Karpas-422 (cell line): ENCODE measurements at regions not wholly inside any gene's neighbourhood (a gene's known extent, or its start where the extent isn't known, plus 50 kb on each side); places are given as distances from the start of the nearest gene placed in this dataset.
"Not testable (repeated sequence)": the region's sequence is repeated elsewhere in the genome, so short reads cannot be mapped to it uniquely, and the experiment has no call there.

Experiments used
- DNase-seq: peaks from one replicate; pipeline ENCODE4 v3.0.0-alpha.2; 2015
- H2AFZ ChIP-seq: fragments of 200-600 bp; sonication (generic); 2 replicates; pipeline ENCODE4 v1.6.1; 2014; ENCODE audit warnings: antibody characterized with exemption, low read length, mixed read lengths
- H3K27ac ChIP-seq: fragments of 200-600 bp; sonication (generic); 2 replicates; pipeline ENCODE4 v1.5.1; 2014; ENCODE audit warnings: mild to moderate bottlenecking, low read length, moderate library complexity
- H3K27me3 ChIP-seq: fragments of 200-600 bp; sonication (generic); 2 replicates; pipeline ENCODE4 v1.6.1; 2014; ENCODE audit warnings: low read length, mixed read lengths
- H3K36me3 ChIP-seq: fragments of 200-600 bp; sonication (generic); 2 replicates; pipeline ENCODE4 v1.6.1; 2014; ENCODE audit warnings: low read length, mixed read lengths; ENCODE audit not compliant: insufficient read depth
- H3K4me1 ChIP-seq: fragments of 200-600 bp; sonication (generic); 2 replicates; pipeline ENCODE4 v1.6.1; 2014; ENCODE audit warnings: mild to moderate bottlenecking, low read length, mixed read lengths
- H3K4me2 ChIP-seq: fragments of 200-600 bp; sonication (generic); 2 replicates; pipeline ENCODE4 v1.6.1; 2014; ENCODE audit warnings: low read length, low read depth, mild to moderate bottlenecking; ENCODE audit not compliant: poor library complexity, severe bottlenecking
- H3K4me3 ChIP-seq: fragments of 200-600 bp; sonication (generic); 2 replicates; pipeline ENCODE4 v1.5.1; 2014; ENCODE audit warnings: mild to moderate bottlenecking, antibody characterized with exemption, low read length, mixed read lengths
- H3K79me2 ChIP-seq: fragments of 200-600 bp; sonication (generic); 2 replicates; pipeline ENCODE4 v1.6.1; 2014; ENCODE audit warnings: mild to moderate bottlenecking, low read length, mixed read lengths
- H3K9ac ChIP-seq: fragments of 200-600 bp; sonication (generic); 2 replicates; pipeline ENCODE4 v1.6.0; 2014; ENCODE audit warnings: low read length
- H3K9me2 ChIP-seq: fragments of 200-600 bp; sonication (generic), shearing (Covaris generic); replicated peaks from 2 replicates; pipeline ENCODE4 v1.6.0; 2014; ENCODE audit warnings: mild to moderate bottlenecking, low read length, moderate library complexity; ENCODE audit not compliant: insufficient read depth
- H3K9me3 ChIP-seq: fragments of 300-700, 200-600 bp; sonication (generic); 2 replicates; pipeline ENCODE4 v1.6.1; 2014; ENCODE audit warnings: low read length, mixed read lengths
- H4K20me1 ChIP-seq: fragments of 200-600 bp; sonication (generic); 2 replicates; pipeline ENCODE4 v1.6.1; 2014; ENCODE audit warnings: mild to moderate bottlenecking, antibody characterized with exemption, low read length, low read depth; ENCODE audit not compliant: insufficient read depth

DNA sequence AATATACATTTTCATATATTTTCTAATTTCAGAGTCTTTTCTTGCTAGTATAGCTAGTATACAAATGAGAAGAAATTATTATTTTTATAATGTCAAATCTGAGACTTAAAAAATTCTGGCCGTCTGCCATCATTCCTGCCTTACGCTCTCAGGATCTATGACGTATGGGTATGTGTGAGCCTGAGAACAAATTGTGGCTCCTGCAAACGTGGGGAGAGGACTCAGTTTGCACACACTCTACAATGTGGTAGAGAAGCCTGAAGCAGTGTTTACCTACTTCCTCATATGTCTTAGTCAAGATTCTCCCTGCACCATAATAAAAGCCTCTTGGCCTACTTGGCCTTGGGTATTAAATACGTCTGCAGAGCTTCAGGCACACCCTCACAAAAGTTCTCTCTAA is 825.4 kb downstream of the SEMA5A start:
- no peaks in the 10 kb centered on the region for H3K27me3 ChIP-seq
- no peak overlapping the region for H3K9ac ChIP-seq
- no peak for DNase-seq
- no peaks in the 10 kb centered on the region for H3K79me2 ChIP-seq
- no peak overlapping the region for H2AFZ ChIP-seq
- H3K27ac ChIP-seq = no peak overlapping the region
- peaks cover 12% of the 10 kb centered on the region for H3K9me3 ChIP-seq
- no peaks in the 10 kb centered on the region for H3K4me1 ChIP-seq
- H3K4me2 ChIP-seq = no peak overlapping the region
- H3K9me2 ChIP-seq = no peaks in the 10 kb centered on the region
- no peak overlapping the region for H3K4me3 ChIP-seq
- no peaks in the 10 kb centered on the region for H4K20me1 ChIP-seq
- no peaks in the 10 kb centered on the region for H3K36me3 ChIP-seq

DNA sequence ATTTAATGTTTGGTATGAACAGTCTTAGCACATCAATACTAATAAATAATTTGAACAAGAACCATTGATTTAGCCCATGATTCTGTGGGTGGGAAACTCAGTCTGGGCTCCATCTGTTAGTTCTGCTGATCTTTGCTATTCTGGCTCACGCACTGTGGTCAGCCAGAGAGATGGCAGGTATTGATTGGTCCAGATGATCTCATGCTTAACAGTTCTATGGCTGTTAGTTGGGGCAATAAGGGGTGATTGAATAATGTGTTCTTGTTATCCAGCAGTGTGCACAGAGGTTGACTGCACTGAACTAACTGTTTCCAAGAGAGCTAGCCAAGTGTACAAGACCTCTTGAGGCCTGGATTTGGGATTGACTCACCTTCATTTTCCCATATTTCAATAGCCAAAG is 824.3 kb downstream of the SEMA5A start:
- Histone ChIP-seq H3K9me3 (peaks cover 20% of the 10 kb centered on the region), H2AFZ (no peak overlapping the region), H3K79me2 (no peaks in the 10 kb centered on the region), H3K4me2 (no peak overlapping the region), H3K36me3 (no peaks in the 10 kb centered on the region), H3K9me2 (no peaks in the 10 kb centered on the region), H3K4me3 (no peak overlapping the region), H3K27ac (no peak overlapping the region), H3K4me1 (no peaks in the 10 kb centered on the region), H3K27me3 (no peaks in the 10 kb centered on the region), H3K9ac (no peak overlapping the region), H4K20me1 (no peaks in the 10 kb centered on the region)
- no peak for DNase-seq

DNA sequence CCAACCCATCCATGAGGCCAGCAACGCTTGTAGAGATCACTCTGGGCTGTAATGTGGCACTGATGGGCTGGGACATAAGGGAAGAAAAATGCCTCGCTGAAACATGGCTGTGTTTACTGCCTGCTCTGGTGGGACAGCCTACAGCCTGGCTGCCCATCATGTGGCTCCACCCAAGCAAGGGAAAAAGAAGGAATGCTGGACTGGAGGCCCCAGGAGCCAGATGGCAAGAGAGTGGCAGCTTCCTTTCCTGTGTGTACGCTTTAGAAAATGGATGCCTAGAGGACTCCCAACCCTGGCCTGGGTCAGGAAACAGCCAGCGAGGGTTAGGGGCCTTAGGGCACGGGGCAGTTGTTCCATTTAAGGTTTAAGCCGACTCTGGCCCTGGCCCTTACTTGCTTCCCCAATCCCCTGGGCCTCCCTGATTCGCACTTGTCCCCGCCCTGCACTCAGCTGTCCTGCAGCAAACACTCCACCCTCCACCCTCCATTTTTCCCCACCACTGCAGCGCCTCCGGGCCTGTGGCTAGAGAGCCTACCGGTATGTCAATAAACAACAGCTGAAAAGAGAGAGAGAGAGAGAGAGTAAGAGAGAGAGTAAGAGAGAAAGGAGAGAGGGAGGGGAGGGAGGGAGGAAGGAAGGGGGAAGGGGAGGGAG is 819.4 kb downstream of the SEMA5A start:
- H3K9me2 ChIP-seq = no peaks in the 10 kb centered on the region
- H3K79me2 ChIP-seq = no peaks in the 10 kb centered on the region
- no peaks in the 10 kb centered on the region for H4K20me1 ChIP-seq
- no peak for DNase-seq
- H3K27ac ChIP-seq = no peak overlapping the region
- no peak overlapping the region for H2AFZ ChIP-seq
- no peaks in the 10 kb centered on the region for H3K27me3 ChIP-seq
- H3K4me2 ChIP-seq = no peak overlapping the region
- peaks cover 20% of the 10 kb centered on the region for H3K9me3 ChIP-seq
- H3K9ac ChIP-seq = no peak overlapping the region
- H3K4me1 ChIP-seq = no peaks in the 10 kb centered on the region
- H3K4me3 ChIP-seq = no peak overlapping the region
- no peaks in the 10 kb centered on the region for H3K36me3 ChIP-seq

DNA sequence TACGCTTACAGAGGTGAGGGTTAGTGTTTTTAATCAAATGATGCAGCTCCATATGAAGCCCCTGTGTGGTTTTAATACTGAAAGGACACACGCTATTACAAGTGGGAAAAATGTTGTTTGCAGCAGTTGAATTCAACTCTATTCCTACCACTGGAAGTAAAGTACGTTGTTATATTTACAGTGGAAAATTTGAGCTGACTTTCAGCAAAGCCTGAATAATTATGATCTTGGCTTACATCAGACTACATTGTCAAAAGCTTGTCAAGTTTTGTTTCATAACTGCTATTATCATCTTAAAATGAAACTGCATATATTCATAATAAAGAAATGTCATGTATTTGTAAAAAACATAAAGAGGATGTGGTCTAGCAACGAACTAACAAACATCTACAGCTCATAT is 818.5 kb downstream of the SEMA5A start:
- Histone ChIP-seq H2AFZ (no peak overlapping the region), H3K27ac (no peak overlapping the region), H3K27me3 (no peaks in the 10 kb centered on the region), H3K4me3 (no peak overlapping the region), H3K9me2 (no peaks in the 10 kb centered on the region), H3K9ac (no peak overlapping the region), H3K4me1 (no peaks in the 10 kb centered on the region), H3K4me2 (no peak overlapping the region), H3K36me3 (no peaks in the 10 kb centered on the region), H3K79me2 (no peaks in the 10 kb centered on the region), H4K20me1 (no peaks in the 10 kb centered on the region), H3K9me3 (peaks cover 15% of the 10 kb centered on the region)
- DNase-seq = no peak

DNA sequence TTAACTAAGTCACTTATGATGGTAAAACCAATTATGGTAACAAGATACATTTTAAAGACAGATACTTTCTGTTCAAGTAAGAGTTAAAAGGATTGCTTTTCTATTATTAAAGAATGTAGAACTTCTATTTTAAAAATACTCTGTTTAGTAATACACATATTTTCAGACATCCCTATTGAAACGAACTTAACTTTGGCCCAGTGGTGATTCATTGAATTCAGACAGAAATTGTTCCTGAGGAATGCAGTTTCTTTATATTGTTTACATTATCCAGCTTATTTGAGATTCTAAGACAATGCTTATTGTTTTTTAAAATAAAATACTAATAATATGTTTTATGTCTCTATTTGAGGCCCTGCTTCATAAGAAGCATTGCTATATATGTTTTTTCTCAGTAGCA is 816.4 kb downstream of the SEMA5A start:
- DNase-seq = no peak
- Histone ChIP-seq H3K9ac (no peak overlapping the region), H3K27ac (no peak overlapping the region), H3K27me3 (no peaks in the 10 kb centered on the region), H4K20me1 (no peaks in the 10 kb centered on the region), H3K4me2 (no peak overlapping the region), H3K4me3 (no peak overlapping the region), H3K4me1 (no peaks in the 10 kb centered on the region), H2AFZ (no peak overlapping the region), H3K79me2 (no peaks in the 10 kb centered on the region), H3K9me2 (no peaks in the 10 kb centered on the region), H3K9me3 (peaks cover 15% of the 10 kb centered on the region), H3K36me3 (no peaks in the 10 kb centered on the region)

DNA sequence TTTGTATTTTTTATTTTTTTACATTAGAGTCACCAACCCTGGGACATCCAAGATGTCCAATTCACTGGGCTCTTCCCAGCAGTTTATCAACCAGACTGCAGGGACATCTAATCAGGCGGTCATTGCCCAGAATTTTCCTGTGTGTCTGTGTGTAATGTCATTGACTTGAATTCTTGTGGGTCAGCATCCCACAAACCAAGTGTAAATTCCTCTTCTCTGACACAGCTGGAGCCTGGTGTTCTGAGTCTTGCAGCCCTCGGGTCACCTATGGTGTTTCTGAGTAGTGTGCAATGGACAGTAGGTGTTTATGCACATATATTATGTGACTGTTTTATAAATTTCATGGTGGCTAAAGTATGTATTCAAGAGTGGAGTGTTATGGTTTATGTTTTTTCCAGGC is 815.7 kb downstream of the SEMA5A start:
- Histone ChIP-seq H4K20me1 (no peaks in the 10 kb centered on the region), H3K79me2 (no peaks in the 10 kb centered on the region), H3K4me3 (no peak overlapping the region), H2AFZ (no peak overlapping the region), H3K36me3 (no peaks in the 10 kb centered on the region), H3K9ac (no peak overlapping the region), H3K9me3 (peaks cover 15% of the 10 kb centered on the region), H3K4me1 (no peaks in the 10 kb centered on the region), H3K27me3 (no peaks in the 10 kb centered on the region), H3K27ac (no peak overlapping the region), H3K4me2 (no peak overlapping the region), H3K9me2 (no peaks in the 10 kb centered on the region)
- no peak for DNase-seq

DNA sequence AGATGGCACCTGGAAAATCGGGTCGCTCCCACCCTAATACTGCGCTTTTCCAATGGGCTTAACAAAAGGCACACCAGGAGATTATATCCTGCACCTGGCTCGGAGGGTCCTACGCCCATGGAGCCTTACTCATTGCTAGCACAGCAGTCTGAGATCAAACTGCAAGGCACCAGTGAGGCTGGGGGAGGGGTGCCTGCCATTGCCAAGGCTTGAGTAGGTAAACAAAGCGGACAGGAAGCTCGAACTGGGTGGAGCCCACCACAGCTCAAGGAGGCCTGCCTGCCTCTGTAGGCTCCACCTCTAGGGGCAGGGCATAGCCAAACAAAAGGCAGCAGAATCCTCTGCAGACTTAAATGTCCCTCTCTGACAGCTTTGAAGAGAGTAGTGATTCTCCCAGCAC is 814.8 kb downstream of the SEMA5A start:
- not testable (repeated sequence) for H3K4me2 ChIP-seq, H2AFZ ChIP-seq, H3K9me2 ChIP-seq

DNA sequence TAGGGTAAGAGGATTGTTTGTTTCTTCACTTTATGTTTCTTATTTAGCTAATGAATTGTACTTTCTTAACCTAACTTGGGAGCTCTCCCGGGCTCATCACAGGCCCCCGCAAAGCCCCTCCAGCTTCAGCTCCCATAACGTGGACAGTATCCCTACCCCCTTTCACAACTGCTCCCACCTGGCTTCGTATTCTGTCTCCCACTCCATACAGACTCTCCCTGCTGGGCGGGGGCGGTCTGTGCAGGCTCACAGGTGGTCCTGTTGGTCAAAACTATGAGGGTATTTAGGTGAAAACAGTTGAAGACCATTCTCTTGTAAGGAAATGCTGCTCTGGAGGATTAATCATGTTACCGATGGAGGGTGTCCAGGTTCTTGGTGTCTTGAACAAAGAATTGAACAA is 805.3 kb downstream of the SEMA5A start:
- no peaks in the 10 kb centered on the region for H3K4me1 ChIP-seq
- no peak overlapping the region for H3K27ac ChIP-seq
- no peaks in the 10 kb centered on the region for H3K9me2 ChIP-seq
- DNase-seq = no peak
- no peaks in the 10 kb centered on the region for H3K27me3 ChIP-seq
- H3K4me3 ChIP-seq = no peak overlapping the region
- H2AFZ ChIP-seq = no peak overlapping the region
- H3K9me3 ChIP-seq = no peaks in the 10 kb centered on the region; the same call in 1 of the 2 replicates
- H4K20me1 ChIP-seq = no peaks in the 10 kb centered on the region
- H3K79me2 ChIP-seq = no peaks in the 10 kb centered on the region
- no peak overlapping the region for H3K9ac ChIP-seq
- no peaks in the 10 kb centered on the region for H3K36me3 ChIP-seq
- H3K4me2 ChIP-seq = no peak overlapping the region

More for the DNA sequence above, 814.8 kb downstream of the SEMA5A start:
- H3K79me2 ChIP-seq, H3K4me1 ChIP-seq, H3K27me3 ChIP-seq, H3K27ac ChIP-seq, H3K4me3 ChIP-seq, H4K20me1 ChIP-seq, DNase-seq, H3K9me3 ChIP-seq, H3K9ac ChIP-seq, H3K36me3 ChIP-seq: not testable (repeated sequence)

DNA sequence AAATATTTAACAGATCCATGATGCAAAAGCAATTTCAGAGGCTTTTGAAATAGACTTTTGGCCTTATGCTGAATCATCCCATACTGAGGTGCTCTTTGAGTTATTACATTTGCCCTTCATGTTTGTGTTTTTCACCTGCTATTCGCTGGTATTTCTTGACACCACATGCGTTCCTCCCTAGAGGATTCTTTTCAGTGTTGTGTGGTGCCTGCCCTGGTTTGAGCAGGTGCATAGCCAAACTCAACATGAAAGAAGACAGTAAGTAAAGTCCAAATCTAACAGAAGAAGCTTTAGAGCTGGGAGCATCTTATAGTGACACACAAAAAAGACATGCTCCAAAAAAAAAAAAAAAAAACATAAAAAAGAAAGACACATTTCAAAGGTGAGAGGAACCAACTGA is 796.3 kb downstream of the SEMA5A start:
- Histone ChIP-seq H4K20me1 (no peaks in the 10 kb centered on the region), H3K9ac (no peak overlapping the region), H3K27ac (no peak overlapping the region), H3K4me1 (no peaks in the 10 kb centered on the region), H3K9me3 (peaks cover 7% of the 10 kb centered on the region; the same call in 1 of the 2 replicates), H3K27me3 (no peaks in the 10 kb centered on the region), H3K4me3 (no peak overlapping the region), H3K36me3 (no peaks in the 10 kb centered on the region), H3K79me2 (no peaks in the 10 kb centered on the region), H3K4me2 (no peak overlapping the region), H3K9me2 (no peaks in the 10 kb centered on the region), H2AFZ (no peak overlapping the region)
- no peak for DNase-seq
